HCT116 (cell line): ENCODE measurements at regions not wholly inside any gene's neighbourhood (a gene's known extent, or its start where the extent isn't known, plus 50 kb on each side); places are given as distances from the start of the nearest gene placed in this dataset.
"Not testable (repeated sequence)": the region's sequence is repeated elsewhere in the genome, so short reads cannot be mapped to it uniquely, and the experiment has no call there.

Source experiments
- ATAC-seq: fragments of 200-7000 bp; cut with Tn5 transposase; 2 replicates; pipeline ENCODE4 v1.9.1; 2020; ENCODE audit warnings: mild to moderate bottlenecking, moderate library complexity
- BruUV-seq: library from RNA; stranded (reverse); fragments of 400-500 nt; replicated peaks from 2 replicates; lab custom pipeline; 2021; lab: Mats Ljungman, UMichigan
- CTCF ChIA-PET: fragments of 300-600 bp; sonication (Branson Sonifier 250); formaldehyde crosslinking; loops from one replicate; lab custom pipeline; 2021; ENCODE audit warnings: antibody characterized with exemption; lab: Charles Lee
- POLR2A ChIA-PET: fragments of 300-600, 350-600 bp; sonication (Branson Sonifier 250); formaldehyde crosslinking; loops from one replicate; lab custom pipeline; 2021; ENCODE audit warnings: antibody characterized with exemption; lab: Charles Lee
- RAD21 ChIA-PET, 2 experiments: fragments of 300-600 bp; sonication (Branson Sonifier 250); formaldehyde crosslinking; loops; one replicate each; lab custom pipeline; 2023; ENCODE audit warnings: low total read pairs in 2 of 2; ENCODE audit not compliant: uncharacterized antibody in 2 of 2, unreplicated experiment in 2 of 2, low non-redundant PET in 1 of 2; lab: Charles Lee
- DNase-seq: peaks from one replicate; pipeline ENCODE4 v3.0.0-alpha.2; 2010; ENCODE audit warnings: low read depth, low spot score
- H2AFZ ChIP-seq: fragments of 200-600 bp; shearing (Covaris generic), sonication (generic); 2 replicates; pipeline ENCODE4 v1.6.1; 2017; ENCODE audit warnings: low read depth, mixed run types, mixed read lengths, antibody characterized with exemption, low read length; ENCODE audit not compliant: poor library complexity, severe bottlenecking
- H3K27ac ChIP-seq: 2 replicates; pipeline ENCODE4 v1.5.1; 2012; ENCODE audit warnings: low read depth, low read length
- H3K27me3 ChIP-seq: fragments of 200-600 bp; sonication (generic); 2 replicates; pipeline ENCODE4 v1.6.1; 2016; ENCODE audit warnings: mixed run types, low read length, mixed read lengths; ENCODE audit not compliant: insufficient read depth
- H3K36me3 ChIP-seq, 2 experiments: fragments of 200-500 bp in 1 of 2; fragments of 200-600 bp in 1 of 2; sonication (Bioruptor generic) in 1 of 2; sonication (generic) in 1 of 2; 2 replicates each; pipeline versions ENCODE4 v1.5.1 to v1.6.1; 2014 to 2016; ENCODE audit warnings: low read length in 2 of 2, inconsistent platforms in 1 of 2, mixed read lengths in 1 of 2, mixed run types in 1 of 2; ENCODE audit not compliant: insufficient read depth in 2 of 2, control insufficient read depth in 1 of 2
- H3K4me1 ChIP-seq, 2 experiments: fragments of 200-600 bp in 1 of 2; sonication (generic) in 1 of 2; 2 replicates each; pipeline versions ENCODE4 v1.5.1 to v1.6.1; 2012 to 2017; ENCODE audit warnings: low read length in 2 of 2, inconsistent platforms in 1 of 2, mild to moderate bottlenecking in 1 of 2, mixed read lengths in 1 of 2, mixed run types in 1 of 2, moderate library complexity in 1 of 2; ENCODE audit not compliant: insufficient read depth in 2 of 2, control insufficient read depth in 1 of 2
- H3K4me2 ChIP-seq: fragments of 200-600 bp; sonication (generic); 2 replicates; pipeline ENCODE4 v1.6.1; 2017; ENCODE audit warnings: mixed run types, low read length, mixed read lengths
- H3K4me3 ChIP-seq, 2 experiments: fragments of 200-600 bp in 1 of 2; sonication (generic) in 1 of 2; replicated peaks in 1 of 2; 2 replicates each; pipeline ENCODE4 v1.5.1; 2011 to 2016; ENCODE audit warnings: low read length in 2 of 2, control low read depth in 1 of 2, low read depth in 1 of 2, mild to moderate bottlenecking in 1 of 2, mixed read lengths in 1 of 2, mixed run types in 1 of 2
- H3K79me2 ChIP-seq: fragments of 200-600 bp; sonication (generic); 2 replicates; pipeline ENCODE4 v1.6.1; 2017; ENCODE audit warnings: mild to moderate bottlenecking, mixed run types, low read length, moderate library complexity, mixed read lengths; ENCODE audit not compliant: insufficient read depth
- H3K9ac ChIP-seq: fragments of 200-600 bp; sonication (generic); 2 replicates; pipeline ENCODE4 v1.6.1; 2016; ENCODE audit warnings: low read length, mixed read lengths
- H3K9me2 ChIP-seq: fragments of 200-600 bp; sonication (generic), shearing (Covaris generic); 2 replicates; pipeline ENCODE4 v1.6.1; 2017; ENCODE audit warnings: mixed run types, mild to moderate bottlenecking, moderate library complexity; ENCODE audit not compliant: insufficient read depth
- H3K9me3 ChIP-seq, 2 experiments: fragments of 200-500 bp in 1 of 2; fragments of 200-600 bp in 1 of 2; sonication (Bioruptor generic) in 1 of 2; sonication (generic) in 1 of 2; 2 replicates each; pipeline ENCODE4 v1.6.1; 2014 to 2017; ENCODE audit warnings: low read length in 2 of 2, mixed read lengths in 2 of 2, inconsistent platforms in 1 of 2, low read depth in 1 of 2, mild to moderate bottlenecking in 1 of 2, mixed run types in 1 of 2, moderate library complexity in 1 of 2; ENCODE audit not compliant: control insufficient read depth in 1 of 2, insufficient read depth in 1 of 2
- H4K20me1 ChIP-seq: fragments of 200-600 bp; sonication (generic), shearing (Covaris generic); 2 replicates; pipeline ENCODE4 v1.6.1; 2017; ENCODE audit warnings: mixed run types, mild to moderate bottlenecking, moderate library complexity; ENCODE audit not compliant: insufficient read depth
- EGR1 ChIP-seq: IDR thresholded peaks from 2 replicates; pipeline ENCODE4 v1.6.1; 2012; ENCODE audit warnings: low read depth
- ELF1 ChIP-seq: IDR thresholded peaks from 2 replicates; pipeline ENCODE4 v1.6.1; 2012; ENCODE audit warnings: low read depth, borderline replicate concordance
- FOSL1 ChIP-seq: IDR thresholded peaks from 2 replicates; pipeline ENCODE4 v1.6.1; 2012; ENCODE audit warnings: low read depth
- JUND ChIP-seq: IDR thresholded peaks from 2 replicates; pipeline ENCODE4 v1.6.1; 2012
- MAX ChIP-seq: IDR thresholded peaks from 2 replicates; pipeline ENCODE4 v1.6.1; 2012
- RAD21 ChIP-seq: IDR thresholded peaks from 2 replicates; pipeline ENCODE4 v1.6.1; 2012; ENCODE audit warnings: low read depth, mild to moderate bottlenecking
- REST ChIP-seq: IDR thresholded peaks from 2 replicates; pipeline ENCODE4 v1.6.1; 2012; ENCODE audit warnings: low read depth
- SP1 ChIP-seq: IDR thresholded peaks from 2 replicates; pipeline ENCODE4 v1.6.1; 2012; ENCODE audit warnings: low read depth
- YY1 ChIP-seq: IDR thresholded peaks from 2 replicates; pipeline ENCODE4 v1.6.1; 2011; ENCODE audit warnings: low read length, low read depth, moderate library complexity, mild to moderate bottlenecking; ENCODE audit not compliant: insufficient replicate concordance; ENCODE audit errors: extremely low read depth
- ZFX ChIP-seq: fragments of 450-650 bp; IDR thresholded peaks from 2 replicates; pipeline ENCODE4 v1.6.1; 2017
- ZNF274 ChIP-seq: fragments of 200-500 bp; sonication (Bioruptor generic); IDR thresholded peaks from 2 replicates; pipeline ENCODE4 v1.6.1; 2014; ENCODE audit warnings: mild to moderate bottlenecking, low read depth, low read length, inconsistent platforms
- intact Hi-C: fragments of 100-400 bp; cut with micrococcal nuclease; formaldehyde crosslinking; loops from 2 replicates; pipeline ENCODE4 v1.10.0; 2022

GRCh38 chr11:21753244-21753767, 439.6 kb upstream of the ANO5 start:
- H3K4me3 ChIP-seq, H3K4me1 ChIP-seq, H3K36me3 ChIP-seq, H3K79me2 ChIP-seq, H3K27me3 ChIP-seq, BruUV-seq, H4K20me1 ChIP-seq, H3K27ac ChIP-seq, POLR2A ChIA-PET, RAD21 ChIA-PET, H3K9ac ChIP-seq, DNase-seq, CTCF ChIA-PET, ATAC-seq, H3K9me2 ChIP-seq, H2AFZ ChIP-seq, intact Hi-C loops, H3K4me2 ChIP-seq: not testable (repeated sequence)
- peaks cover 5 to 23% of the 10 kb centered on the region in 2 experiments; a peak in 2 of 4 replicates for H3K9me3 ChIP-seq

GRCh38 chr11:21761000-21761399, 431.9 kb upstream of the ANO5 start:
- intact Hi-C loops: no loop called here
- Histone ChIP-seq H3K9me3 (peaks cover 7 to 13% of the 10 kb centered on the region in 2 experiments; a peak in 3 of 4 replicates), H4K20me1 (no peaks in the 10 kb centered on the region), H3K9me2 (no peaks in the 10 kb centered on the region), H3K4me2 (no peak overlapping the region)
- CTCF ChIA-PET: no interaction called here
- no peak for ATAC-seq
- TF ChIP-seq REST (no peak), ZFX (no peak), ELF1 (no peak), RAD21 (no peak), FOSL1 (no peak), SP1 (no peak), MAX (no peak), ZNF274 (no peak), EGR1 (no peak), JUND (no peak), YY1 (no peak)
- TF ChIP-seq, all 23 proteins: peak for 0
- RAD21 ChIA-PET: no interaction called here
- no peaks in the 10 kb centered on the region for H3K4me1 ChIP-seq
- H3K4me3 ChIP-seq: no peak overlapping the region
- H3K9ac ChIP-seq: no peak overlapping the region
- POLR2A ChIA-PET: no interaction called here
- no peak overlapping the region for H3K27ac ChIP-seq
- H3K27me3 ChIP-seq: no peaks in the 10 kb centered on the region
- BruUV-seq: no TSS peak
- no peaks in the 10 kb centered on the region for H3K36me3 ChIP-seq
- no peaks in the 10 kb centered on the region for H3K79me2 ChIP-seq
- H2AFZ ChIP-seq: no peak overlapping the region
- no peak for DNase-seq
